AG09319 (cell line): ENCODE measurements at regions not wholly inside any gene's neighbourhood (a gene's known extent, or its start where the extent isn't known, plus 50 kb on each side); places are given as distances from the start of the nearest gene placed in this dataset.

ENCODE experiments used
- DNase-seq: peaks from one replicate; pipeline ENCODE4 v3.0.0-alpha.2; 2010; ENCODE audit warnings: low read depth; ENCODE audit errors: extremely low read depth
- TF ChIP-seq, protein P1 (sequence below): IDR thresholded peaks from 2 replicates; pipeline ENCODE4 v1.5.1; 2011; ENCODE audit warnings: low read depth, mild to moderate bottlenecking, inconsistent platforms, low read length, moderate library complexity

DNA sequence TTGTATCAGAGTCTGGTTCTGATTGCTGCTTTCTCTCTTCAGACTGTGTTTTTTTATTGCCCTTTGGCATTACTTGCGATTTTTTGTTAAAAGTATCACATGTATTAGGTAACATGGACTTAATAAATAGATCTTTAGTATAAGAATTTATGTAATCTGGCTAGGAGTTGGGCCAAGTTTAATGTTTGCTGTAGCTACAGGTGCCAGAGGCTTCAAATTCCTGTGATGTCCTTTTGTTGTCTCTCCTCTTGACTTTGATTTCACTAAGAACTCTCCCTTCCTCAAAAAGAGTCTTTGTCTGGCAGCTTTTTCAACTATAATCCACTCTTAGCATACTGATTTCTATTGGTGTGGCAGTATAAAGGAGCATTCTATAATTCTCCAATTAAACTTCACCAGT lies 313.1 kb downstream of the DTWD2 start:
- TF ChIP-seq, protein P1, sequence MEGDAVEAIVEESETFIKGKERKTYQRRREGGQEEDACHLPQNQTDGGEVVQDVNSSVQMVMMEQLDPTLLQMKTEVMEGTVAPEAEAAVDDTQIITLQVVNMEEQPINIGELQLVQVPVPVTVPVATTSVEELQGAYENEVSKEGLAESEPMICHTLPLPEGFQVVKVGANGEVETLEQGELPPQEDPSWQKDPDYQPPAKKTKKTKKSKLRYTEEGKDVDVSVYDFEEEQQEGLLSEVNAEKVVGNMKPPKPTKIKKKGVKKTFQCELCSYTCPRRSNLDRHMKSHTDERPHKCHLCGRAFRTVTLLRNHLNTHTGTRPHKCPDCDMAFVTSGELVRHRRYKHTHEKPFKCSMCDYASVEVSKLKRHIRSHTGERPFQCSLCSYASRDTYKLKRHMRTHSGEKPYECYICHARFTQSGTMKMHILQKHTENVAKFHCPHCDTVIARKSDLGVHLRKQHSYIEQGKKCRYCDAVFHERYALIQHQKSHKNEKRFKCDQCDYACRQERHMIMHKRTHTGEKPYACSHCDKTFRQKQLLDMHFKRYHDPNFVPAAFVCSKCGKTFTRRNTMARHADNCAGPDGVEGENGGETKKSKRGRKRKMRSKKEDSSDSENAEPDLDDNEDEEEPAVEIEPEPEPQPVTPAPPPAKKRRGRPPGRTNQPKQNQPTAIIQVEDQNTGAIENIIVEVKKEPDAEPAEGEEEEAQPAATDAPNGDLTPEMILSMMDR, result no peak
- DNase-seq, result no peak

DNA sequence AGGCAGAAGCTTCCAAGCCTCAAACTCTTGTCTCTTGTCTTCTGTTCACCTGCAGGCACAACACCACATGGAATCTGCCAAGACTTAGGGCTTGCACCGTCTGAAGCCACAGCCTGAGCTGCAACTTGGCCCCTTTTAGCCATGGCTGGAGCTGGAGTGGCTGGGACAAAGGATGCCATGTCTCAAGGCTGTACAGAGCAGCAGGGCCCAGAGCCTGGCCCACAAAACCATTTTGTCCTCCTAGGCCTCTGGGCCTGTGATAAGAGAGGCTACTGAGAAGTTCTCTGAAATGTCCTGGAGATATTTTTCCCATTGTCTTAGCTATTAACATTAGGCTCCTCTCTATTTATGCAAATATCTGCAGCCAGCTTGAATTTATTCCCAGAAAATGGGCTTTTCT lies 330.8 kb downstream of the DTWD2 start:
- DNase-seq, result no peak
- TF ChIP-seq, protein P1, result no peak

DNA sequence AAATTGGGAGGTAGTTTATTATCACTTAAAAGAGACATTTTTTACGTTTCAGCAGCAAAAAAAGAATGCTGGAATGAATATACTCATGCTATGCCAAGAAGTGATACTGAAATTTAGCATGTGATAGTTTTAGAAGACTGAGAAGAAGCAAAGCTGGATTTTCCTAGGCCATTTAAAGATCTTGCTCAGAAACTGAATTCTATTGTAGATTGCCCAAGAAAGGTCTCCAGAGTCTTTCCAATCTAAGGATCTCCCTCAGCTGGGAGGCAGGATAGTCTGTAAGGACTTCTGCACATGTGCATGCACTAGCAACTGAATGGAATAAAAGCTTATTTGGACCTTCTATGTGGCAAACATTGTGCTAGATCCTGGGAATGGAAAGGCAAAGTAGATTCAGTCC lies 334.5 kb downstream of the DTWD2 start:
- TF ChIP-seq, protein P1, result no peak
- no peak for DNase-seq

DNA sequence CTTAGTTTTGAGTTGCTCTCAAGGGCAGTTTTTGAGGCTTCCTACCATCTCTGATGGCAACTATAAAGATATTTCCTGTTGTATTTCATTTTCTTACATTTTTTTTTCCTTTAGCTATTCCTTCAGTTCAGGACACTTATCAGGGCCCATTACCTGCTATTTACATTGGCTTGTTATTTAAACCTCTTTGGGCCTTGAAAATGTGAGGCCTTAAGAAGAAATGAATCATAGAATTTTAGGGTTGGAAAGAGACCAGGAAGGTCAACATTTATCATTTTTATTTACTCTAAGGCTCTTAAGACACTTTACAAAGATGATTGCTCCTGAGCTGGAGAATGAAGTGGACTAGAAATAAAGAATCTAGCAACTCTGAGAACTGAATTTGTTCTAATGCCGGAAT lies 335.2 kb downstream of the DTWD2 start:
- TF ChIP-seq, protein P1, result no peak
- no peak for DNase-seq

DNA sequence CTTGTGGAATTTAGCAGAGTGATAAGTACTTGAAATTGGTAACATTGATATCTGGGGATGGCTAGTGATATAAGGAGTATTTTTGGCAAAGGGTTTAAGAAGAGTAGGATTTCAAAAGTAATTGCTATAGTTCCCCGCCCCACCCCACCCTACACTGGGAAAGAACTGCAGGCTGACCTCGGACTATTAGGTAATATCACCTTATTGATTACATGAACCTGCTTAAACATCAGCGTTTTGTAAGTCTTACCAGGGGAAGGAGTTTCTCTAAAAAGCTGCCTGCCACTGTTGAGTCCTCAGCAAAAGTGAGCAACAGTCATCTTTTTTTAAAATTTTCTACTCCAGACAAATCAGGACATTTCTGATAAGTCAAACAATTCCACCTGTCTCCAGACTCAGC lies 337.3 kb downstream of the DTWD2 start:
- TF ChIP-seq, protein P1, result no peak
- DNase-seq, result no peak

DNA sequence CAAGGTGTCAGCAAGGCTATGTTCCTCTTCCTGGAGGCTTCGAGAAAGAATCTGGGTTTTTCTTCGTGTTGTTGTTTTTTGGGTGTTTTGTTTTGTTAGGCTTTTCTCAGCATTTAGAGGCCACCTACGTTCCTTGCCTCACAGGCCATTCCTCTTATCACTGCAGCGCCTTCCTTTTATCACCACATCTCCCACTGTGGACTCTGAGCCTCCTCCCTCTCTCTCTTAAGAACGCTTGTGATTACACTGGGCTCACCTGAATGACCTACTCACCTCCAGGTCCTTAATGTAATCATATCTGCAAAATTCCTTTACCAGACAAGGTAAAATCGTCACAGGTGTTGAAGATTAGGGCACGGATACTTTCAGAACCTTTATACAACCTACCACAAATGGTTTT lies 340.8 kb downstream of the DTWD2 start:
- no peak for DNase-seq
- TF ChIP-seq, protein P1, result no peak

DNA sequence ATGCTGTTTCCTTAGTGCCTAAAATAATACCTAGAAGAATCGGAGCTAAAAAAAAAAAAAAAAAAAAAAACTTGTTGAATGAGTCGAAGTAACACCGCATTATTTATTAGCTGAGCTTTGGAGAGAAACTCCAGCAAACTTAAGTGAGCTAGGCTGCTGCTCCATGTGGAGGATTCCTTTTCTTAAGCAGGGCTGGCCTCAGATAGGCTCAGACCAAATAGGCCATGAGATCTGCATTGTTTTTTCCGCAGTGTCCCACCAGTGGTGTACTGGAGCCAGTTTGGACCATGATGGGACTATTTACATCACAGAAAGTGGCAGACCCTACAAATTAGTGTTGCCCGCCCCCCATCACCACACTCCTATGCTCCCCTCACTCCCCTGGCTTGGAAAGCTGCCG lies 341.4 kb downstream of the DTWD2 start:
- TF ChIP-seq, protein P1, result no peak
- DNase-seq, result no peak
